NCI-H2196 (cell line): ENCODE measurements at regions not wholly inside any gene's neighbourhood (a gene's known extent, or its start where the extent isn't known, plus 50 kb on each side); places are given as distances from the start of the nearest gene placed in this dataset.

ENCODE experiments used
- DNase-seq: peaks from one replicate; lab custom pipeline; 2025; ENCODE audit not compliant: unreplicated experiment; lab: John Stamatoyannopoulos, UW

DNA sequence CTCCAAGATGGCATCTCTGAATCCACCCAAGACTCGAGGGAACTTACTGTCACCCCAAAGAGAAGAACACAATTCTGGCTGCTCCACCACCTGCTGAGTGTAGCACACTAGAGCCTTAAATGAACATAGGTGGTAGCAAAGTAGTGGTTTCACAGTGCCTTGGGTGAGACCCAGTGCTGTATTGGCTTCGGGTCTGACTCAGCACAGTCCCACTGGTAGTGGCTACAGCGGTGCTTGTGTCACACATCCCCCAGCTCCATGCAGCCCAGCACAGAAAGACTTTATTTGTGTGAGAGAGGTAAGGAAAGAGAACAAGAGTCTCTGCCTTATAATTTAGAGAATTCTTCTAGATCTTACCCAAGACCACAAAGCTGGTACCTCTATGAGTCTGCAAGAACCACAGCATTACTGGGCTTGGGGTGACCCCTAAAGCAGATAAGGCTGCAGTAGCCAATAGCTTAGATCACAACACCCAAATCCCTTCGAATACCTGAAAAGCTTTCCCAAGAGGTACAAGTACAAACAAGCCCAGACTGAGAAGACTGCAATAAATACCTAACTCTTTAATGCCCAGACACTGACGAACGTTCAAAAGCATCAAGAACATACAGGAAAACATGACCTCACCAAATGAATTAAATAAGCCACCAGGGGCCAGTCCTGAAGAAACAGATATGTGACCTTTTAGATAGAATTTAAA lies 83.3 kb upstream of the SLC38A4 start:
- no peak for DNase-seq

GRCh38 chr12:46910830-46911229 lies 85.0 kb upstream of the SLC38A4 start:
- DNase-seq, result no peak

GRCh38 chr12:46914336-46914735 lies 88.5 kb upstream of the SLC38A4 start:
- no peak for DNase-seq

DNA sequence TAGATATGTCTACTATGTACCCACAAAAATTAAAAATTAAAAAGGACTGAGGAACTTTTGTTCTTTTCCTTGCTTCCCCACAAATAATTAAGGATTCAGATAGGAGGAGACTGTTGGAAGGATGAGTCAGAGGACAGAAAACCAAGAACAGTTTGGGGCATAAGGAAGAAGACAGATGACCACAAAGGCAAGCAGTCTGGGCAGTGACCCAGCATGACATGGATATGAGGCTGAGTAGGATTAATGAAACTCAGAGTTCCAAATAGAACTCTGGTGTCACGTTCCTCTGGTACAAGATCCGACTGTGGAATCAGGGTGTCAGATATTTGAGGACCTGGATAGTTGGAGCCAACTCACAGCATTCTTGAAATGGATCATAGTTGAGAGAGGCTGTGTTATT lies 89.3 kb upstream of the SLC38A4 start:
- DNase-seq, result no peak

DNA sequence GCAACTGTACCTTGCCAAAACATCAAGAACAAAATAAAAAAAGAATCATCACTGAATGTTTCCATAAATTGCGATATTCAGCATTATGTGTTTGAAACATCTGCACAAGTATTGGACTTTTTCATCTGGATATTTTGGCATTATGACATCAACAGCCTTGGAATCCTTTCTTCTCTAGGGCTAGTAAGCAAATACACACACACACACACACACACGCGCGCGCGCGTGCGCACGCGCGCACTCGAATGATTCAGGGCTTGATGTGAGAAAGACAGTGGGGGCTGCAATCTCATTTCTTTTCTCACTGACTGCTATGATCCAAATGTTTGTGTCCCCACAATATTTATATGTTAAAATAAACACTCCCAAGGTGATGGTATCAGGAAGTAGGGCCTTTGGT lies 90.0 kb upstream of the SLC38A4 start:
- DNase-seq, result no peak

- no peak for DNase-seq
These were observed 91.1 kb upstream of the SLC38A4 start for GRCh38 chr12:46916796-46917419.

GRCh38 chr12:46917821-46918220 lies 92.0 kb upstream of the SLC38A4 start:
- DNase-seq, result no peak

GRCh38 chr12:46918631-46919030 lies 92.8 kb upstream of the SLC38A4 start:
- no peak for DNase-seq

DNA sequence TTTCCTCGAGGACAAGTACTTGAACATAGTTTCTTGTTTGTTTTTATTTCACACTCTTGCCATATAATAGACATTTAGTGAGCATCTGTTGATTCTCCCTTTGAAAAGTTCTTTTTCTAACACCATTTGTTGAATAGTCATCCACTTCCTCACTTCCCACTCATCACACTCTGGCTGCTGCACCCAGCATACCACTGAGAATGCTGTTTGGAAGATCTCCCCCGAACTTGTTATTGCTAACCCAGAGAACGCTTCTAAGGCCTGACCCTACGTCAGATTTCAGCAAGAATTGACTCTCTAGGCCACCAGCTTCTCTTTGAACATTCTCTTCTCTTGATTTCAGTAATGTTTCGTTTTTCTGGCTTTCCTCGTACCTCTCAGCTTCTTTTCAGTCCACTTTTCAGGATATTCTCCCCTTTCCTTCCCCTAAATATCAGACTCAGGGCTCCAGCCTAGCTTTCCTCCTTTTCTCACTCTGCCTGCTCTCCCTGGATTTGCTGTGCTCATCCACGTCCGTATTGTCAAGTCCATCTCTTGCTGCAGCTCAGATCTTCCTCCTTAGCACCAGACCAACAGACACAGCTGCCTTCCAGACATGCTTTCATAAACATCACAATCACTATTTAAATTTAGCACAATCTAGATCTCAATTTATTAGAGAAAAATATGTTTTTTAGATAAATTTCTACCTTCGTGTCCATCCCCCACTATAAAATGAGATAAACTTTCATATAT lies 94.0 kb upstream of the SLC38A4 start:
- DNase-seq, result no peak

DNA sequence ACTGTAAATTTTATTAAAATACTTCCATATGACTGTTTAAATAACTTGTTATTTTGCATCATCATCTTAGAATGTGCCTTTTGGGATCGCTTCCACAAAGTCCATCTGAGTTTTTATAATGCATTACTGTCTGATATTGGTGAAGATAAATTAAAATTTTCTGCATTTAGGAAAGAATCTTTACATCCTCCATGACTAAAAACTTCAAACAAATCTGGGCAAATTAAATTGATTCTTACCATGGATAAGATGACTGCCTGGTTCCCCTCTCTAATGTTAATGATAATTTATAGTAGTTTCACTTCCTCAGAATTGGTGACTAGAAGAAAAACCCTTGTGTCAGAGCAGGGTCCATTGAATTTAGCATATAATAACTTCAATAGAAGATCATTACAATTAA lies 94.7 kb upstream of the SLC38A4 start:
- DNase-seq, result no peak

DNA sequence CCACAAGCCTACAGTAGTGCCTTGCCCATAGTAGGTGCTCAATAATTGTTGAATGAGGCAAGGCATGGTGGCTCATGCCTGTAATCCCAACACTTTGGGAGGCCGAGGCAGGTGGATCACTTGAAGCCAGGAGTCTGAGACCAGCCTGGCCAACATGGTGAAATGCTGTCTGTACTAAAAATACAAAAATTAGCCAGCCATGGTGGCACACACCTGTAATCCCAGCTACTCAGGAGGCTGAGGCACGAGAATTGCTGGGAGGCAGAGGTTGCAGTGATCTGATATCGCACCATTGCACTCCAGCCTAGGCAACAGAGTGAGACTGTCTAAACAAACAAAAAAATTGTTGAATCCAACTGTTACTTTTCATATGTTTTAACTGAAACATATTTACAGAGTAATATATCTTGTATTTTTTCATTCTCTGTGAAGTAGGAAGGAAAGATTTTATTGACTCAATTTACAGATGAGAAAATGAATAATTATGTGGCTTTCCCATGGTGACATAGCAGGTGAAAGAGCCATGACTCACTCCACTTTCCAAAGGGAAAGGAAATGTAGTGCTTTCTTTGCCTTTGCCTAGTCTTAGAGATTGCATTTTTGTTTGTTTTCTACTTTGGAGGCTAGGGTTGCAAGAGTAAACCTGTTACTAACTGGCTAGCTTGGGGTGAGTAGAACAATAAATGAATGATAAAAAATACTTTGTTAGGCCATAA lies 95.4 kb upstream of the SLC38A4 start:
- no peak for DNase-seq

DNA sequence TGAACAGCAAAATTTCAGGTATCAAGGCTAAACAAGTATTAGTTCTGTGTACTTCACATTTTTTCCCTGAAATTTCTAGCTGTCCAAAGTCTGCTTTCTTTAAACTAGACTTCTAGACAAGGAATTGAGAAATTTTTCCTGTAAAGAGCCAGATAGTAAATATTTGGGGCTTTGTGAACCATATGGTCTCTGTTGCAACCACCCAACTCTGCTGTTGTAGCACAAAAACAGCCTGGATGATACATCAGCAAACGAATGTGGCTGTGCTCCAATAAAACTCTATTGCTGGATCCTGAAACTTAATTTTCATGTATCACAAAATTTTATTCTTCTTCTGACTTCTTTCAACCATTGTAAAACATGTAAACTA lies 96.0 kb upstream of the SLC38A4 start:
- DNase-seq, result no peak

DNA sequence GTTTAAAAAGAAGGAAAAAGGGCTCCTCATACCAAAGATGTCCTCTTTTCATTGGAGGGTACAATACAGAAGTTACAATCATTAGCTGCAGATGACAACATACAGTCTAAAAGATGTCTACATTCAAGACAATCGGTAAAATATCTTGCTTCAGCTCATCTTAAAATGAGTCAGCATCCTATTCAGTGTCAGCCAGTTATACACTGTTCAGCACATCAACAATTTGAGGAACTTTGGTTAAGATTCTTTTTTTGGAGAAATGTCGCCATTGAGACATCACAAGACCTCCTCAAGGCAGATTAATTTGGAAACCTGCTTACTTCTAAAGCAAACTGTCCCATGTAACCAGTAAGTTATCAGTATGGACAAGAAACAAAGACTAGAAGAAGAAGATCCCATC lies 100.7 kb upstream of the SLC38A4 start:
- DNase-seq, result no peak

DNA sequence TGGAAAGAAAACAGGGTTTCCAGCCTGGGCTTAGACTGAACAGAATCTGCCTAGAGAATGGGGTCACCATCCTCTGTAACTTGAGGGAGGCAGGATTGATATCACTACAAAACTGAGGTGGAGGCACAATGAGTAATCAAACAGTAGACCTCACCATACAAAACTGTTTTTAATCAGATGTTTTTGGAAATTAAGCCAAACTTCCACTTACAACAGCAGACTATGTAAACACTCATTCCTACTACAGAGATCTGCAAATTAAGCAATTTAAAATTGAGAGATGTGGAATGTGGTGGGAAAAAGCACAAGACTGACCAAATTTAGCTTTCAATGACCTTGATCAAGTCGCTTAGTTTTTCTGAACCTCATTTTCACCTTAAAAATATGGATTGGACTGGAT lies 104.3 kb upstream of the SLC38A4 start:
- DNase-seq, result no peak

GRCh38 chr12:46933947-46934346 lies 108.2 kb upstream of the SLC38A4 start:
- DNase-seq, result peak; percentile 25

- no peak for DNase-seq
These were observed 108.7 kb upstream of the SLC38A4 start for GRCh38 chr12:46934374-46935111.

DNA sequence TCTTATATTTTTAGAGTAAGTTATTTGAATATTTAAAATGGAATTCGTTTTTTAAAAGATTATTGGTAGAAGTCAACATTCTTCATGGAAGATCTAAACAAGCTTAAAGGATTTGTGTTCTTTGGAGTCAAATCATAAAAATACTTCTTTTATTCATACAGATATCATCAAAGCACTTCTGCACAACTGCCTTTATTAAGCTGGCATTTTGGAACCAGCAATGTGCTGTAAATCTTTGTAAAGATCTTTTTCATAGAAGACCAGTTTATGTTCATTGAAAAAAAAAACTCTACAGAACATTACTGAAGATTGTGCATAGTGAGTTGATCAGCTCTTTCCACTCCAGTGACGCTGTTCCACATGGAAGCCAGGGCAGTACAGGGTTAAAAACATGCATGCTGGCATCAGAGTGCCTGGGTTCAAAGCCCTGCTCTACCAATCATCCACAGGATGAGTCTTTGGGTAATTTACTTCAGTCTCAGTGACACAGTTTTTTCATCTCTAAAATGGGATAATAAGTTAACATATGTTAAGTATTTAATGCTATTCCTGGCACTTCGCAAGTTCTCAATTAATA lies 109.6 kb upstream of the SLC38A4 start:
- no peak for DNase-seq

GRCh38 chr12:46936042-46936441 lies 110.2 kb upstream of the SLC38A4 start:
- DNase-seq, result no peak

DNA sequence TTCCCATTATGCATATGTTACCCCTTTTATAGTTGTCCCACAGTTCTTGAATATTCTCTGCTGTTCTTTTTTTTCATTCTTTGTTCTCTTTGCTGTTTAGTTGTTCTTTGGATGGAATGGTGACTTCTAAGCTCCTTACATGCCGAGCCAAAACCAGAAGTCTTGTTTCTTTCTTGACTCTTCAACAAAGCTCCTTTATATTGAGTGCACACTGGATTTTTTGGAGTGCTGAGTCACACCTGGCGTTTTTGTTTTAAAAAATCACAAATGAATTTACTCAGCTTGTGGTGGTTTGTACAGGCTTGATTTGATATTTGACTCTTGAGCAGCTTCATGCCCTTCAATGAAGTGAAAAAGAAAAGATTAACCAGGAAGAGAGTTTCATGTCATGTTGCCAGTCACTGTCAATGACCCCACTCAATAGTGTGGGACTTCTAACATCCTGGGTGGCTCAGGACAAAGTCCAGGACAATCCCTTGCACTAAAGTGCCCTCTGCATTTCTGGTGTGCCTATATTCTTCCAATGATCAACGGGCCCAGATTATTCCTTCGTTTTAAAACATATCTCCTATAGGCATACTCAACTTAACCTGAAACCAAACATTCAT lies 112.4 kb upstream of the SLC38A4 start:
- DNase-seq, result no peak

DNA sequence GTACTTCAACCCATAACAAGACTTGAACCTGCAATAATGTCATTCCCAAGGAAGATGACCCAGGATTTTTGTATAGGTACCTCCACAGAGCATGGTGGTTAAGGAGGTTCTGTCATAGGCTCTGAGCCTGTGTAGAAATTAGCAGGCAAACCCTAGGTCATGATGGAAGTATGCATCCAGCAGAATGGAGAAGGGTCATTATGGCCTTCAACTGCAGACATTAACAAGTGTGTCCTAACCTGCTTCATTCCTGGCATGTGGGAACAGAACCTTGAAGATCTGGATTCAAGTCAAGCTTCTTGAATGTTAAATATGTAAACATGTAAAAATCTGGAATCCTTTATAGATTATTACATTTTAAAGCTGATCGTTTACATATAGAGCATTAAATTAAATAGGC lies 116.2 kb upstream of the SLC38A4 start:
- no peak for DNase-seq
